Body of pancreas (tissue), 4 donors: ENCODE measurements at regions not wholly inside any gene's neighbourhood (a gene's known extent, or its start where the extent isn't known, plus 50 kb on each side); places are given as distances from the start of the nearest gene placed in this dataset.

Experiments
- POLR2A ChIP-seq, 3 donors: fragments of 450-650 bp; IDR thresholded peaks; one replicate each; pipeline ENCODE4 v1.6.1; 2016; ENCODE audit warnings: antibody characterized with exemption in 3 of 3, mild to moderate bottlenecking in 2 of 3
- TF ChIP-seq, protein P1 (sequence below), 7 experiments: fragments of 450-650 bp in 4 of 7; fragments of 200-600 bp in 3 of 7; sonication (generic) in 3 of 7; IDR thresholded peaks; one replicate each; pipeline ENCODE4 v1.5.1; 2016 to 2019; ENCODE audit warnings: antibody characterized with exemption in 7 of 7

DNA sequence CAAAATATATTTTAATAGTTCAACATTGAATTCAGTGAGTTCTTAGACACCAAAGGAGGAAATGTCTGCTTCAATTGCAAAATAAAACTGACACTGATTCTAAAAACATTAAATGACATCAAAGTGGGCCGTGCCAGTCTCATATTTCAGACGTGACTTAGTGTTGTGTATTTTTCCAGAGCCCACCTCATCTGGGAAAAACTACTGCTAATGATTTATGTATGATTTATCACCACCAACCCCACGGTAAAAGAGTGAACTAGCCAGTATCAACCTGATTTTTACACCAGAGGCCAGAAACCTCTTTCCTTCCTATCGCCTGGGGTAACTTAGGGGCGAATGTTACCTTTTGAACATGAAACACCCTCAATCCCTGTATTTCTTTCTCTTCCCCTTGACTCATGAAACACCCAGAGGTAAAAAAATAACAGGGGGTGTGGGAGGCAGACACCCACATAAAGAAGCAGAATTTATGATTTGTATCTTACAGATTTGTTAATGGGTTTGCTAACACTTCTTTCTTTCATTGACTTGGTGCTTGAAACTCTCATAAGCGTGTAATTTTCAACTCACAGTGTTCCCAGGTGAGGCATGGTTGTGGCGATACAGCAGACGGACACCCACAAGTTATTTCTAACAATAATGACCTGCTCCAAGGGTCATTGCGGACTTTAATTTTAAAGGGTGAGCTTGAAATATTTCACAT, 56.4 kb upstream of the FANCC start:
- no peak for TF ChIP-seq POLR2A (IDR thresholded peaks at IDR 0.05)
- TF ChIP-seq, protein P1, sequence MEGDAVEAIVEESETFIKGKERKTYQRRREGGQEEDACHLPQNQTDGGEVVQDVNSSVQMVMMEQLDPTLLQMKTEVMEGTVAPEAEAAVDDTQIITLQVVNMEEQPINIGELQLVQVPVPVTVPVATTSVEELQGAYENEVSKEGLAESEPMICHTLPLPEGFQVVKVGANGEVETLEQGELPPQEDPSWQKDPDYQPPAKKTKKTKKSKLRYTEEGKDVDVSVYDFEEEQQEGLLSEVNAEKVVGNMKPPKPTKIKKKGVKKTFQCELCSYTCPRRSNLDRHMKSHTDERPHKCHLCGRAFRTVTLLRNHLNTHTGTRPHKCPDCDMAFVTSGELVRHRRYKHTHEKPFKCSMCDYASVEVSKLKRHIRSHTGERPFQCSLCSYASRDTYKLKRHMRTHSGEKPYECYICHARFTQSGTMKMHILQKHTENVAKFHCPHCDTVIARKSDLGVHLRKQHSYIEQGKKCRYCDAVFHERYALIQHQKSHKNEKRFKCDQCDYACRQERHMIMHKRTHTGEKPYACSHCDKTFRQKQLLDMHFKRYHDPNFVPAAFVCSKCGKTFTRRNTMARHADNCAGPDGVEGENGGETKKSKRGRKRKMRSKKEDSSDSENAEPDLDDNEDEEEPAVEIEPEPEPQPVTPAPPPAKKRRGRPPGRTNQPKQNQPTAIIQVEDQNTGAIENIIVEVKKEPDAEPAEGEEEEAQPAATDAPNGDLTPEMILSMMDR (IDR thresholded peaks at IDR 0.05), result no peak
